ENCODE measurements at regions not wholly inside any gene's neighbourhood (a gene's known extent, or its start where the extent isn't known, plus 50 kb on each side); places are given as distances from the start of the nearest gene placed in this dataset.

- Histone ChIP-seq H3K9me3 (ENCODE audit: control insufficient read depth in 4 of 4, insufficient read depth in 3 of 4, low read length in 3 of 4) (peaks cover 0 to 5% (median 4%) of the 10 kb centered on the region in 4 donors), H3K36me3 (ENCODE audit: control insufficient read depth in 4 of 4, insufficient read depth in 4 of 4, low read length in 4 of 4) (no peaks in the 10 kb centered on the region), H3K9ac (ENCODE audit: insufficient read depth in 1 of 2, low read length in 2 of 2) (no peak overlapping the region), H3K27me3 (ENCODE audit: control insufficient read depth in 3 of 3, insufficient read depth in 3 of 3, low read length in 2 of 3) (peaks cover 0 to 6% (median 5%) of the 10 kb centered on the region in 3 donors), H3K27ac (ENCODE audit: low read depth in 1 of 2, low read length in 1 of 2) (no peak overlapping the region), H3K4me3 (no peak overlapping the region), H3K4me1 (ENCODE audit: control insufficient read depth in 5 of 5, insufficient read depth in 5 of 5, low read length in 5 of 5) (no peaks in the 10 kb centered on the region)
- no peak for ATAC-seq (ENCODE audit: insufficient read depth, low FRiP score)
- TF ChIP-seq CTCF (IDR thresholded peaks at IDR 0.05; ENCODE audit: control extremely low read depth, extremely low read depth): no peak
- 43 to 60% methylated on average over 20 to 21 of the region's 21 CpGs for WGBS, 2 donors
- no peak for DNase-seq
These were observed 146.8 kb downstream of the PTPRU start for GRCh38 chr1:29382851-29383745.

- H3K9me3 ChIP-seq (ENCODE audit: control insufficient read depth in 4 of 4, insufficient read depth in 3 of 4, low read length in 3 of 4): peaks cover 0 to 5% (median 5%) of the 10 kb centered on the region in 4 donors
- no peak overlapping the region for H3K27ac ChIP-seq (ENCODE audit: low read depth in 1 of 2, low read length in 1 of 2)
- H3K9ac ChIP-seq (ENCODE audit: insufficient read depth in 1 of 2, low read length in 2 of 2): no peak overlapping the region
- H3K4me1 ChIP-seq (ENCODE audit: control insufficient read depth in 5 of 5, insufficient read depth in 5 of 5, low read length in 5 of 5): no peaks in the 10 kb centered on the region
- H3K27me3 ChIP-seq (ENCODE audit: control insufficient read depth in 3 of 3, insufficient read depth in 3 of 3, low read length in 2 of 3): peaks cover 0 to 6% (median 3%) of the 10 kb centered on the region in 3 donors
- DNase-seq (no peak), ATAC-seq (ENCODE audit: insufficient read depth, low FRiP score) (no peak)
- no peak for TF ChIP-seq CTCF (IDR thresholded peaks at IDR 0.05; ENCODE audit: control extremely low read depth, extremely low read depth)
- no peak overlapping the region for H3K4me3 ChIP-seq
- 86 to 92% methylated on average over 7 of the region's 7 CpGs for WGBS, 2 donors
- no peaks in the 10 kb centered on the region for H3K36me3 ChIP-seq (ENCODE audit: control insufficient read depth in 4 of 4, insufficient read depth in 4 of 4, low read length in 4 of 4)
These were observed 145.1 kb downstream of the PTPRU start for GRCh38 chr1:29381426-29381825.

- H3K27me3 ChIP-seq (ENCODE audit: control insufficient read depth in 3 of 3, insufficient read depth in 3 of 3, low read length in 2 of 3): peaks cover 0 to 6% (median 3%) of the 10 kb centered on the region in 3 donors
- 46 to 88% methylated on average over 1 of the region's 1 CpG for WGBS, 2 donors
These were observed 144.2 kb downstream of the PTPRU start for GRCh38 chr1:29380532-29380931.

More at GRCh38 chr1:29380532-29380931, 144.2 kb downstream of the PTPRU start:
- H3K9ac ChIP-seq (ENCODE audit: insufficient read depth in 1 of 2, low read length in 2 of 2): no peak overlapping the region
- H3K4me1 ChIP-seq (ENCODE audit: control insufficient read depth in 5 of 5, insufficient read depth in 5 of 5, low read length in 5 of 5): no peaks in the 10 kb centered on the region
- no peak for TF ChIP-seq CTCF (IDR thresholded peaks at IDR 0.05; ENCODE audit: control extremely low read depth, extremely low read depth)
- no peak overlapping the region for H3K27ac ChIP-seq (ENCODE audit: low read depth in 1 of 2, low read length in 1 of 2)
- no peak for ATAC-seq (ENCODE audit: insufficient read depth, low FRiP score)
- no peak for DNase-seq
- peaks cover 0 to 5% (median 5%) of the 10 kb centered on the region in 4 donors for H3K9me3 ChIP-seq (ENCODE audit: control insufficient read depth in 4 of 4, insufficient read depth in 3 of 4, low read length in 3 of 4)
- H3K36me3 ChIP-seq (ENCODE audit: control insufficient read depth in 4 of 4, insufficient read depth in 4 of 4, low read length in 4 of 4): no peaks in the 10 kb centered on the region
- H3K4me3 ChIP-seq: no peak overlapping the region
